HPDE6-E6E7 (cell line): ENCODE measurements at regions not wholly inside any gene's neighbourhood (a gene's known extent, or its start where the extent isn't known, plus 50 kb on each side); places are given as distances from the start of the nearest gene placed in this dataset.

Experiments used
- DNase-seq: peaks from one replicate; pipeline ENCODE4 v3.0.0; 2011; ENCODE audit warnings: missing footprints; ENCODE audit errors: extremely low spot score

- no peak for DNase-seq
These were observed 488.1 kb downstream of the COG6 start for GRCh38 chr13:40143559-40143958.

GRCh38 chr13:40145139-40145538 lies 489.7 kb downstream of the COG6 start:
- no peak for DNase-seq

- no peak for DNase-seq
These were observed 490.6 kb downstream of the COG6 start for GRCh38 chr13:40146063-40146462.

GRCh38 chr13:40146611-40147117 lies 491.2 kb downstream of the COG6 start:
- no peak for DNase-seq

- no peak for DNase-seq
These were observed 492.6 kb downstream of the COG6 start for GRCh38 chr13:40148101-40148500.

GRCh38 chr13:40148742-40149141 lies 493.3 kb downstream of the COG6 start:
- no peak for DNase-seq

- DNase-seq: no peak
These were observed 494.3 kb downstream of the COG6 start for GRCh38 chr13:40149611-40150274.

- DNase-seq: no peak
These were observed 496.2 kb downstream of the COG6 start for GRCh38 chr13:40151673-40152072.

GRCh38 chr13:40152145-40152544 lies 496.7 kb downstream of the COG6 start:
- no peak for DNase-seq

GRCh38 chr13:40152922-40153321 lies 497.5 kb downstream of the COG6 start:
- DNase-seq: no peak

GRCh38 chr13:40153516-40153915 lies 498.1 kb downstream of the COG6 start:
- DNase-seq: no peak

GRCh38 chr13:40155201-40155600 lies 499.7 kb downstream of the COG6 start:
- no peak for DNase-seq

GRCh38 chr13:40158218-40158617 lies 502.8 kb downstream of the COG6 start:
- no peak for DNase-seq

GRCh38 chr13:40158757-40159156 lies 503.3 kb downstream of the COG6 start:
- DNase-seq: no peak

- no peak for DNase-seq
These were observed 504.3 kb downstream of the COG6 start for GRCh38 chr13:40159736-40160135.

GRCh38 chr13:40160618-40161350 lies 505.3 kb downstream of the COG6 start:
- DNase-seq: no peak

- DNase-seq: no peak
These were observed 505.1 kb downstream of the FOXO1 start for GRCh38 chr13:40161351-40161810.

GRCh38 chr13:40161931-40162330 lies 504.5 kb downstream of the FOXO1 start:
- no peak for DNase-seq

GRCh38 chr13:40163066-40164000 lies 503.1 kb downstream of the FOXO1 start:
- no peak for DNase-seq

GRCh38 chr13:40164133-40164532 lies 502.3 kb downstream of the FOXO1 start:
- no peak for DNase-seq

GRCh38 chr13:40165316-40165932 lies 501.0 kb downstream of the FOXO1 start:
- no peak for DNase-seq

GRCh38 chr13:40167327-40167726 lies 499.1 kb downstream of the FOXO1 start:
- no peak for DNase-seq
